ENCODE measurements at regions not wholly inside any gene's neighbourhood (a gene's known extent, or its start where the extent isn't known, plus 50 kb on each side); places are given as distances from the start of the nearest gene placed in this dataset.
A peak's percentile ranks its signal among the peaks of the same experiment; 100 is the strongest.
"Not testable (repeated sequence)": the region's sequence is repeated elsewhere in the genome, so short reads cannot be mapped to it uniquely, and the experiment has no call there.

- not testable (repeated sequence) for H3K27ac ChIP-seq (ENCODE audit: insufficient read depth, low read length, poor library complexity, severe bottlenecking); H3K27me3 ChIP-seq (ENCODE audit: control insufficient read depth, insufficient read depth, low read length); ATAC-seq (ENCODE audit: low read depth in 2 of 2); H3K4me1 Mint-ChIP-seq; H3K27ac Mint-ChIP-seq; DNase-seq; H3K9me3 ChIP-seq (ENCODE audit: control insufficient read depth in 2 of 2, low read length in 2 of 2); H3K27me3 Mint-ChIP-seq; H3K36me3 Mint-ChIP-seq; H3K9me3 Mint-ChIP-seq; H3K4me3 ChIP-seq (ENCODE audit: low read depth, low read length); H3K4me3 Mint-ChIP-seq; H3K4me1 ChIP-seq (ENCODE audit: control insufficient read depth, insufficient read depth, low read length, poor library complexity, severe bottlenecking); H3K36me3 ChIP-seq (ENCODE audit: control insufficient read depth, insufficient read depth, low read length)
Observed at GRCh38 chr1:194357573-194358207, 1171.3 kb upstream of the B3GALT2 start.

GRCh38 chr1:194355488-194356106 lies 1169.2 kb upstream of the B3GALT2 start:
- Histone ChIP-seq H3K27me3 (ENCODE audit: control insufficient read depth, insufficient read depth, low read length) (no peaks in the 10 kb centered on the region), H3K27ac (ENCODE audit: insufficient read depth, low read length, poor library complexity, severe bottlenecking) (no peak overlapping the region), H3K36me3 (ENCODE audit: control insufficient read depth, insufficient read depth, low read length) (no peaks in the 10 kb centered on the region), H3K4me1 (ENCODE audit: control insufficient read depth, insufficient read depth, low read length, poor library complexity, severe bottlenecking) (no peaks in the 10 kb centered on the region), H3K4me3 (ENCODE audit: low read depth, low read length) (no peak overlapping the region), H3K9me3 (ENCODE audit: control insufficient read depth in 2 of 2, low read length in 2 of 2) (no peaks in the 10 kb centered on the region)
- no peaks in the 10 kb centered on the region for H3K4me1 Mint-ChIP-seq
- H3K27me3 Mint-ChIP-seq = no peaks in the 10 kb centered on the region
- H3K9me3 Mint-ChIP-seq = peaks cover 0 to 2% (median 0%) of the 10 kb centered on the region in 7 donors
- no peak overlapping the region for H3K27ac Mint-ChIP-seq
- DNase-seq (no peak), ATAC-seq (ENCODE audit: low read depth in 2 of 2) (no peak)
- no peak overlapping the region for H3K4me3 Mint-ChIP-seq
- no peaks in the 10 kb centered on the region for H3K36me3 Mint-ChIP-seq

- Histone ChIP-seq H3K36me3 (ENCODE audit: control insufficient read depth, insufficient read depth, low read length) (no peaks in the 10 kb centered on the region), H3K27ac (ENCODE audit: insufficient read depth, low read length, poor library complexity, severe bottlenecking) (no peak overlapping the region), H3K9me3 (ENCODE audit: control insufficient read depth in 2 of 2, low read length in 2 of 2) (no peaks in the 10 kb centered on the region), H3K4me1 (ENCODE audit: control insufficient read depth, insufficient read depth, low read length, poor library complexity, severe bottlenecking) (no peaks in the 10 kb centered on the region), H3K4me3 (ENCODE audit: low read depth, low read length) (no peak overlapping the region), H3K27me3 (ENCODE audit: control insufficient read depth, insufficient read depth, low read length) (no peaks in the 10 kb centered on the region)
- Mint-ChIP-seq H3K27me3 (no peaks in the 10 kb centered on the region), H3K9me3 (no peaks in the 10 kb centered on the region), H3K4me1 (no peaks in the 10 kb centered on the region), H3K27ac (no peak overlapping the region), H3K4me3 (no peak overlapping the region), H3K36me3 (no peaks in the 10 kb centered on the region)
- DNase-seq (no peak), ATAC-seq (ENCODE audit: low read depth in 2 of 2) (no peak)
Observed at GRCh38 chr1:194353121-194353520, 1166.7 kb upstream of the B3GALT2 start.

- no peak for ATAC-seq (ENCODE audit: low read depth in 2 of 2)
Observed at GRCh38 chr1:194347200-194347599, 1160.8 kb upstream of the B3GALT2 start.

GRCh38 chr1:194342484-194343262 lies 1156.3 kb upstream of the B3GALT2 start:
- no peak overlapping the region for H3K4me3 Mint-ChIP-seq
- H3K4me1 Mint-ChIP-seq = no peaks in the 10 kb centered on the region
- H3K27me3 Mint-ChIP-seq = no peaks in the 10 kb centered on the region
- ATAC-seq (ENCODE audit: low read depth in 2 of 2) (no peak), DNase-seq (no peak)
- no peaks in the 10 kb centered on the region for H3K27me3 ChIP-seq (ENCODE audit: control insufficient read depth, insufficient read depth, low read length)
- H3K9me3 Mint-ChIP-seq = peaks cover 0 to 3% (median 0%) of the 10 kb centered on the region in 7 donors
- no peaks in the 10 kb centered on the region for H3K4me1 ChIP-seq (ENCODE audit: control insufficient read depth, insufficient read depth, low read length, poor library complexity, severe bottlenecking)
- no peaks in the 10 kb centered on the region for H3K9me3 ChIP-seq (ENCODE audit: control insufficient read depth in 2 of 2, low read length in 2 of 2)
- H3K4me3 ChIP-seq (ENCODE audit: low read depth, low read length) = no peak overlapping the region
- no peak overlapping the region for H3K27ac ChIP-seq (ENCODE audit: insufficient read depth, low read length, poor library complexity, severe bottlenecking)
- no peaks in the 10 kb centered on the region for H3K36me3 Mint-ChIP-seq
- H3K27ac Mint-ChIP-seq = no peak overlapping the region
- no peaks in the 10 kb centered on the region for H3K36me3 ChIP-seq (ENCODE audit: control insufficient read depth, insufficient read depth, low read length)

More at GRCh38 chr1:194347200-194347599, 1160.8 kb upstream of the B3GALT2 start:
- H3K9me3 Mint-ChIP-seq = peaks cover 0 to 4% (median 0%) of the 10 kb centered on the region in 7 donors
- H3K27ac Mint-ChIP-seq = no peak overlapping the region
- Histone ChIP-seq H3K4me1 (ENCODE audit: control insufficient read depth, insufficient read depth, low read length, poor library complexity, severe bottlenecking) (no peaks in the 10 kb centered on the region), H3K4me3 (ENCODE audit: low read depth, low read length) (no peak overlapping the region), H3K36me3 (ENCODE audit: control insufficient read depth, insufficient read depth, low read length) (no peaks in the 10 kb centered on the region), H3K9me3 (ENCODE audit: control insufficient read depth in 2 of 2, low read length in 2 of 2) (no peaks in the 10 kb centered on the region), H3K27me3 (ENCODE audit: control insufficient read depth, insufficient read depth, low read length) (no peaks in the 10 kb centered on the region), H3K27ac (ENCODE audit: insufficient read depth, low read length, poor library complexity, severe bottlenecking) (no peak overlapping the region)
- H3K4me1 Mint-ChIP-seq = no peaks in the 10 kb centered on the region
- no peak overlapping the region for H3K4me3 Mint-ChIP-seq
- H3K36me3 Mint-ChIP-seq = no peaks in the 10 kb centered on the region
- no peak for DNase-seq
- no peaks in the 10 kb centered on the region for H3K27me3 Mint-ChIP-seq

- Mint-ChIP-seq H3K4me1 (no peaks in the 10 kb centered on the region), H3K36me3 (no peaks in the 10 kb centered on the region), H3K27me3 (no peaks in the 10 kb centered on the region), H3K4me3 (no peak overlapping the region), H3K9me3 (peaks cover 0 to 2% (median 0%) of the 10 kb centered on the region in 7 donors), H3K27ac (no peak overlapping the region)
- H3K9me3 ChIP-seq (ENCODE audit: control insufficient read depth in 2 of 2, low read length in 2 of 2) = no peaks in the 10 kb centered on the region
- no peak overlapping the region for H3K4me3 ChIP-seq (ENCODE audit: low read depth, low read length)
- ATAC-seq (ENCODE audit: low read depth in 2 of 2) (no peak), DNase-seq (peak in 1 of 3 donors; percentile 21)
- no peaks in the 10 kb centered on the region for H3K27me3 ChIP-seq (ENCODE audit: control insufficient read depth, insufficient read depth, low read length)
- H3K36me3 ChIP-seq (ENCODE audit: control insufficient read depth, insufficient read depth, low read length) = no peaks in the 10 kb centered on the region
- H3K4me1 ChIP-seq (ENCODE audit: control insufficient read depth, insufficient read depth, low read length, poor library complexity, severe bottlenecking) = no peaks in the 10 kb centered on the region
- H3K27ac ChIP-seq (ENCODE audit: insufficient read depth, low read length, poor library complexity, severe bottlenecking) = no peak overlapping the region
Observed at GRCh38 chr1:194341587-194341986, 1155.2 kb upstream of the B3GALT2 start.

GRCh38 chr1:194339471-194339870 lies 1153.1 kb upstream of the B3GALT2 start:
- no peaks in the 10 kb centered on the region for H3K36me3 Mint-ChIP-seq
- H3K9me3 Mint-ChIP-seq = peaks cover 0 to 2% (median 0%) of the 10 kb centered on the region in 7 donors

More at GRCh38 chr1:194339471-194339870, 1153.1 kb upstream of the B3GALT2 start:
- Histone ChIP-seq H3K27me3 (ENCODE audit: control insufficient read depth, insufficient read depth, low read length) (no peaks in the 10 kb centered on the region), H3K4me3 (ENCODE audit: low read depth, low read length) (no peak overlapping the region), H3K27ac (ENCODE audit: insufficient read depth, low read length, poor library complexity, severe bottlenecking) (no peak overlapping the region), H3K36me3 (ENCODE audit: control insufficient read depth, insufficient read depth, low read length) (no peaks in the 10 kb centered on the region), H3K9me3 (ENCODE audit: control insufficient read depth in 2 of 2, low read length in 2 of 2) (no peaks in the 10 kb centered on the region), H3K4me1 (ENCODE audit: control insufficient read depth, insufficient read depth, low read length, poor library complexity, severe bottlenecking) (no peaks in the 10 kb centered on the region)
- Mint-ChIP-seq H3K4me3 (no peak overlapping the region), H3K27me3 (no peaks in the 10 kb centered on the region), H3K4me1 (no peaks in the 10 kb centered on the region), H3K27ac (no peak overlapping the region)
- DNase-seq (no peak), ATAC-seq (ENCODE audit: low read depth in 2 of 2) (no peak)

All from CD4-positive, CD25-positive, alpha-beta regulatory T cell (primary cell).